ENCODE measurements at regions not wholly inside any gene's neighbourhood (a gene's known extent, or its start where the extent isn't known, plus 50 kb on each side); places are given as distances from the start of the nearest gene placed in this dataset.
"Not testable (repeated sequence)": the region's sequence is repeated elsewhere in the genome, so short reads cannot be mapped to it uniquely, and the experiment has no call there.

GRCh38 chr6:63441266-63441956, 121.6 kb upstream of the LGSN start:
- DNase-seq: no peak

- no peak for DNase-seq
Measured at GRCh38 chr6:63442870-63443269, 123.1 kb upstream of the LGSN start.

DNA sequence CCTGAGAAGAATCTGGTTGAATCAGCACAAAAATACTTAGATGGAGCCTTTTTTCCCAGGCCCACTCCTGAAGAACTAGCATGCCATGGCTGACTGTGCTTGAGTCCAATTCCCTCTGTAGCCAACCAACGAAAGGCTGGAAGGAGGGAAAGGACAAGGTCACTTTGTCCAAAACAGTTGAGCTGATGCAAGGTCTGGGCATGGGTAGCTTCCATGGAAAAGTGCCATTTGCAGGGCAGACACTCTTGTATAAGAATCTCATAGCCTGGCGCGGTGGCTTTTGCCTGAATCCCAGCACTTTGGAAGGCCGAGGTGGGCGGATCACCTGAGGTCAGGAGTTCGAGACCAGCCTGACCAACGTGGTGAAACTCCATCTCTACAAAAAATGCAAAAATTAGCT, 125.0 kb upstream of the LGSN start:
- no peak for DNase-seq

GRCh38 chr6:63446405-63446804, 125.9 kb upstream of the LOC128125822 start:
- no peak for DNase-seq

- no peak for DNase-seq
Measured at GRCh38 chr6:63447134-63447533, 125.1 kb upstream of the LOC128125822 start.

DNA sequence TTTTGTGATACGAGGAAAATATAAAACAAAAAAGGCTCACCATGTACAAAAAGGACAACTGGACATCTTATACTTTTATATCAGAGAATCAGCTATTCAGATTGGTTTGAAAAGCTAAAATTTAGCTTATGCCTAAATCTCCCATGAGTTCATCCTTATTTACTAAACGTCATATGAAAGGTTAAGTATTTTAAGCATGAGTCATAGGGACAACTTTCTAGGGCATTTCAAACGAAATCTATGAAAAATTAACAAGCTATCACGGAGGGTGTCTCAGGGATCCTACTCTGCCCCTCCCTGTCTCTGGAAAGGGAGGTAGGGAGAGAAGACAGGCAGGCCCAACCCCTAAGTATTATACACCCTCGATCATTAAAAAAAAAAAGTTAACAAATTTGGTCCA, 124.1 kb upstream of the LOC128125822 start:
- DNase-seq: no peak

GRCh38 chr6:63449714-63450113, 122.6 kb upstream of the LOC128125822 start:
- DNase-seq: no peak

GRCh38 chr6:63451238-63451637, 121.0 kb upstream of the LOC128125822 start:
- DNase-seq: no peak

GRCh38 chr6:63452125-63452524, 120.2 kb upstream of the LOC128125822 start:
- no peak for DNase-seq

DNA sequence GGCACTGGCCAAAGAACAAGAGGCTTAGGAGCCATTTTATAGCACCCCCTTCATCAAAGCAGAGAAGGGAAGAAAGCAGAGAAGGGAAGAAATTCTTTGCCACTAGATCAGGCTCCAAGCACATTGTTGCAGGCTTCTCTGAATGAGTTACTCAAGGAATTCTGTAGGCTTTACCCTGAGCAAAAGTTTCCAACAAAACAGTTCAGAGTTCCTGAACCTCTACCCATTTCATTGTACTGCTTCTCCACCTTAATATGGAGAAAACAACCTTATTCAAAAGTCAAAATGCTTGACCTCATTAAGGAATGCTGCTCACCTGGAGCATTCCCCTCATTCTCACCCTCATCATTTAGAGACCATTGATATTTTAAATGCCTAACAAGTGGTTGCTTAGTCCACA, 115.5 kb upstream of the LOC128125822 start:
- no peak for DNase-seq

GRCh38 chr6:63458480-63459115, 113.7 kb upstream of the LOC128125822 start:
- no peak for DNase-seq

- DNase-seq: no peak
Measured at GRCh38 chr6:63459814-63460213, 112.5 kb upstream of the LOC128125822 start.

GRCh38 chr6:63460971-63461370, 111.3 kb upstream of the LOC128125822 start:
- no peak for DNase-seq

GRCh38 chr6:63464060-63464459, 108.2 kb upstream of the LOC128125822 start:
- DNase-seq: no peak

DNA sequence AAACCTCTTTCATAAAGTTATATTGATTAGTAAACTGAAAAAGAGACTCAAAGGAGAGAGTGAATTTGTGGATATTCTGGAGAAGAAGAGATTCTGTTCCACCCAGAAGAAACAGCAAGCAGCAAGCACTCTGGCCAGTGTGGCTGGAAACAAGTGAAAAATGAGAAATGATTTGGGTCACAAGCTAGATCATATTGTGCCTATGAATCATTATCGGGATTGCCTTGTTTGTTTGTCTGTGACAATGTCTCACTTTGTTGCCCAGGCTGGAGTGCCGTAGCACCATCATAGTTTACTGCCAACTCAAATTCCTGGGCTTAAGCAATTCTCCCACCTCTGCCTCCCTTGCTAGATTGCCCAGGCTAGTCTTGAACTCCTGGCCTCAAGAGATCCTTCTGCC, 106.5 kb upstream of the LOC128125822 start:
- DNase-seq: no peak

- DNase-seq: no peak
Measured at GRCh38 chr6:63466242-63466733, 106.0 kb upstream of the LOC128125822 start.

DNA sequence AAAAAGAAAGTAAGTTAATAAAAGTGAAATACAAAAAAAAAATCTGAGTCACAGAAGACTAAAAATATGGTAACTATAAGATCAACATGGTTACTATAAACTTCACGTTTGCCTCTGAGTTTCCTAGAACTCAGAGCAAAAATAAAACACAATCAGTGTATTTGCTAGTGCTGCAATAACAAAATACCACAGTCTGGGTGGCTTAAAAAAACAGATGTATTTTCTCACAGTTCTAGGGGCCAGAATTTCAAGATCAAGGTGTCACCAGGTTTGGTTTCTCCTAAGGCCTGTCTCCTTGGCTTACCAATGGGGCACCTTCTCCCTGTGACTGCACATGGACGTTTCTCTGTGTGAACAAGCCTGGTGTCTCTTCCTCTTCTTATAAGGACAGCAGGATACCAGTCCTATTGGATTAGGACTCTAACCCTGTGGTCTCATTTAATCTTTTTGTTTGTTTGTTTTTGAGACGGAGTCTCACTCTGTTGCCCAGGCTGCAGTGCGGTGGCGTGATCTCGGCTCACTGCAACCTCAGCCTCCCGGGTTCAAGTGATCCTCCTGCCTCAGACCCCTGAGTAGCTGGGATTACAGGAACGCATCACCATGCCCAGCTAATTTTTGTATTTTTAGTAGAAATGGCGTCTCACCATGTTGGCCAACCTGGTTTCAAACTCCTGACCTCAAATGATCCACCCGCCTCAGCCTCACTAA, 104.9 kb upstream of the LOC128125822 start:
- no peak for DNase-seq

- not testable (repeated sequence) for DNase-seq
Measured at GRCh38 chr6:63471145-63471544, 101.1 kb upstream of the LOC128125822 start.

DNA sequence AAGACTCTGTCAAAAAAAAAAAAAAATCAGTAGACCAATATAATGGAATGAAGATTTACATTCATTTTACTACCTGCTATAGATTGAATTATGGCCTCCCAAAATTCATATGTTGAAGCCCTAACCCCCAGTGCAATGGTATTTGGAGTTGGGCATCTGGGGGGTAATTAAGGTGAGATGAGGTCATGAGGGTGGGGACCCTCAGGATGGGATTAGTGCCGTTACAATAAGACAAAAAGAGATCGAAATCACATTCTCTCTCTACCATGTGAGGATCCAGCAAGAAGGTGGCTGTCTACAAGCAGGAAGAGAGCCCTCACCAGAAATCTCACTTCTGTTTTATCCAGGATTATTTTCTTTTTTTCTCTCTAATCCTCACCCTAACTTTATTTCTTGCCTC, 100.6 kb upstream of the LOC128125822 start:
- no peak for DNase-seq

DNA sequence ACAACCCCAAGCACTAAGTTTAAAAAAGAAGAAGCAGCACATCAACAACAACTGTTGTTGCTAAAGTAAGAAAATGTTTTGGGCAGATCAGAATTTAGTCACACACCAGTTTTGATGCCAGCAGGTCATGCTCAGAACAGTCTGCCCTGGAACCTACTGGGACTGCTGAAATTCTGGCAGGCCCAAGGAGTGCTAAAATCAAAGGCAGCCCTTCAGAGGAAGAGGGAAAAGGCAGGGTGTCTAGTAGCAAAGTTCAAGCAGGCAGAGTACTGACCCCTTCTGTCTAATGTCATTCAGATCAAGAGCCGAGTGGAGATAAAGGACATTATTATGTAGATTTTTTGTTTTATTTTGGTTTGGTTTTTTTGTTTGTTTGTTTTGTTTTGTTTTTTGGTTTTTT, 96.6 kb upstream of the LOC128125822 start:
- DNase-seq: no peak

GRCh38 chr6:63476302-63476701, 96.0 kb upstream of the LOC128125822 start:
- DNase-seq: no peak

- DNase-seq: no peak
Measured at GRCh38 chr6:63477422-63478040, 94.7 kb upstream of the LOC128125822 start.

GRCh38 chr6:63478734-63479133, 93.5 kb upstream of the LOC128125822 start:
- DNase-seq: no peak

DNA sequence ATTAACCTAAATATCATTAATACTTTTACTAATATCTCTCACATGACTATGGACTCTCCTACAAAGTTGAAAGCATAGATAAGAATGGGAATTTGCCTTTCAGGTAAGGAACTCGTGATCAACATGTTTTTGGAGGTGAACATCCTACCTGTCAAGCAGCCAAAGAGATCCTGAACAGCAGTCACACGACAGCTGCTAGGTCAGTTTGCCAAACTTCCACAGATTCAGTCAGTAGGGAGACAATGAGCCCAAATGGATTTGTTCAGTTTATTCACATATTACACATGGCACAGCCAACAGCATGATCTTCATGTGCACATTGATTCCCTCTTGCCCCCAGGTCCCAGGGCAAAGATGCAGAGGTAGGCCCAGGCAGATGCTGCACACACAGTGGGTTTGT, 86.1 kb upstream of the LOC128125822 start:
- DNase-seq: no peak
